ENCODE measurements at regions not wholly inside any gene's neighbourhood (a gene's known extent, or its start where the extent isn't known, plus 50 kb on each side); places are given as distances from the start of the nearest gene placed in this dataset.

DNA sequence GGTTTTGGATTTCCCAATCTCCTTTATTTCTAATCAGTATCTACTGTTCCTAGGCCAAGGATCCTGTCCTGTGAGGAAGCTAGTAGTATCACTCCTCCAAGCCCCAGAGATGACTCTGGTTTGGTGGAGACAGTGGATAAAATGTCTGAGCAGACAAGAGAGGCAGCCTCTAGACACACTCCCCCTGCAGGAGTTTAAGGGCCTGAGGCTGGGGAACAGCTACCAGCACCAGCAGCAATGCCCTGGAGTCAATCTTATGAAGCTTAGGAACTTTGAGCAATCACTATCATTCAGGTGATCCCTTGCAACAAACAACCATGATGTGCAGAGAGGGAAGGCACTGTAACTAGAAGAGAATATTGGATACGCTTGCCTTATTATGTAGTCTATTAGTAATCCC is 384.7 kb upstream of the ID4 start:
- Histone ChIP-seq H3K4me2 (ENCODE audit: low read depth, low read length) (no peak overlapping the region), H3K9me1 (ENCODE audit: insufficient read depth, low read length) (no peaks in the 10 kb centered on the region), H3K4me1 (ENCODE audit: control insufficient read depth, insufficient read depth, low read length) (no peaks in the 10 kb centered on the region), H3K4ac (ENCODE audit: low read depth, low read length) (no peak overlapping the region), H4K20me1 (ENCODE audit: insufficient read depth, low read length) (no peaks in the 10 kb centered on the region), H3K9ac (ENCODE audit: low read depth, low read length) (no peak overlapping the region), H3K9me3 (ENCODE audit: control insufficient read depth, insufficient read depth, low read length) (0 out of 2 replicates have a peak, but pooled peaks cover 2% of the 10 kb centered on the region), H3K27ac (ENCODE audit: insufficient read depth, low read length) (no peak overlapping the region), H3K23ac (ENCODE audit: low read depth, low read length) (no peak overlapping the region), H2AK9ac (replicated peaks; ENCODE audit: low read depth, low read length, poor library complexity) (no peak overlapping the region), H2BK20ac (ENCODE audit: low read depth, low read length) (no peak overlapping the region), H3K18ac (ENCODE audit: low read depth, low read length) (no peak overlapping the region), H3K56ac (ENCODE audit: extremely low read depth, insufficient read depth, low read length) (no peak overlapping the region), H3K27me3 (ENCODE audit: control insufficient read depth, insufficient read depth, low read length) (no peaks in the 10 kb centered on the region), H2BK15ac (ENCODE audit: low read depth, low read length) (no peak overlapping the region), H3K79me1 (ENCODE audit: low read depth in 1 of 2, low read length in 2 of 2) (no peaks in the 10 kb centered on the region), H2AFZ (replicated peaks; ENCODE audit: low read length, poor library complexity) (no peak overlapping the region), H3K36me3 (ENCODE audit: control insufficient read depth, insufficient read depth, low read length) (no peaks in the 10 kb centered on the region), H2BK5ac (ENCODE audit: low read depth, low read length, poor library complexity, severe bottlenecking) (no peak overlapping the region), H4K5ac (ENCODE audit: low read depth, low read length) (no peak overlapping the region), H2BK120ac (ENCODE audit: low read depth, low read length) (no peak overlapping the region), H3K14ac (replicated peaks; ENCODE audit: low read depth, low read length) (no peak overlapping the region), H3K4me3 (ENCODE audit: insufficient read depth, low read depth, low read length) (no peak overlapping the region), H2AK5ac (ENCODE audit: low read depth, low read length) (no peak overlapping the region), H4K8ac (ENCODE audit: low read depth in 2 of 2, low read length in 2 of 2) (no peak overlapping the region), H4K91ac (ENCODE audit: insufficient read depth, low read depth, low read length) (no peak overlapping the region)
- TF ChIP-seq BHLHE40 (IDR thresholded peaks at IDR 0.05; ENCODE audit: low read depth, low read length) = no peak
- TF ChIP-seq RCOR1 (IDR thresholded peaks at IDR 0.05; ENCODE audit: insufficient replicate concordance, low read length) = no peak
- no peak for TF ChIP-seq SMC3 (IDR thresholded peaks at IDR 0.05; ENCODE audit: low read depth, low read length)
- TF ChIP-seq, protein P1, sequence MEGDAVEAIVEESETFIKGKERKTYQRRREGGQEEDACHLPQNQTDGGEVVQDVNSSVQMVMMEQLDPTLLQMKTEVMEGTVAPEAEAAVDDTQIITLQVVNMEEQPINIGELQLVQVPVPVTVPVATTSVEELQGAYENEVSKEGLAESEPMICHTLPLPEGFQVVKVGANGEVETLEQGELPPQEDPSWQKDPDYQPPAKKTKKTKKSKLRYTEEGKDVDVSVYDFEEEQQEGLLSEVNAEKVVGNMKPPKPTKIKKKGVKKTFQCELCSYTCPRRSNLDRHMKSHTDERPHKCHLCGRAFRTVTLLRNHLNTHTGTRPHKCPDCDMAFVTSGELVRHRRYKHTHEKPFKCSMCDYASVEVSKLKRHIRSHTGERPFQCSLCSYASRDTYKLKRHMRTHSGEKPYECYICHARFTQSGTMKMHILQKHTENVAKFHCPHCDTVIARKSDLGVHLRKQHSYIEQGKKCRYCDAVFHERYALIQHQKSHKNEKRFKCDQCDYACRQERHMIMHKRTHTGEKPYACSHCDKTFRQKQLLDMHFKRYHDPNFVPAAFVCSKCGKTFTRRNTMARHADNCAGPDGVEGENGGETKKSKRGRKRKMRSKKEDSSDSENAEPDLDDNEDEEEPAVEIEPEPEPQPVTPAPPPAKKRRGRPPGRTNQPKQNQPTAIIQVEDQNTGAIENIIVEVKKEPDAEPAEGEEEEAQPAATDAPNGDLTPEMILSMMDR (conservative IDR thresholded peaks at IDR 0.05; ENCODE audit: low read depth, low read length) = no peak
- no peak for TF ChIP-seq MAFK (IDR thresholded peaks at IDR 0.05; ENCODE audit: low read depth, low read length)
- no peak for TF ChIP-seq CHD1 (IDR thresholded peaks at IDR 0.05; ENCODE audit: low read depth, low read length)
- no peak for TF ChIP-seq RAD21 (IDR thresholded peaks at IDR 0.05; ENCODE audit: low read length)
- TF ChIP-seq, protein P2, sequence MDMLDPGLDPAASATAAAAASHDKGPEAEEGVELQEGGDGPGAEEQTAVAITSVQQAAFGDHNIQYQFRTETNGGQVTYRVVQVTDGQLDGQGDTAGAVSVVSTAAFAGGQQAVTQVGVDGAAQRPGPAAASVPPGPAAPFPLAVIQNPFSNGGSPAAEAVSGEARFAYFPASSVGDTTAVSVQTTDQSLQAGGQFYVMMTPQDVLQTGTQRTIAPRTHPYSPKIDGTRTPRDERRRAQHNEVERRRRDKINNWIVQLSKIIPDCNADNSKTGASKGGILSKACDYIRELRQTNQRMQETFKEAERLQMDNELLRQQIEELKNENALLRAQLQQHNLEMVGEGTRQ (IDR thresholded peaks at IDR 0.05; ENCODE audit: low read depth, low read length) = no peak
- TF ChIP-seq RFX5 (IDR thresholded peaks at IDR 0.05; ENCODE audit: low read depth, low read length) = no peak
- ChIA-PET CTCF (interaction anchor here (0.6 kb wide), 1 partner anchor 11 kb away, joined by 3 read pairs; no protein-coding TSS in a partner anchor), POLR2A (ENCODE audit: unreplicated experiment) (no interaction called here)
- no peak for ATAC-seq (ENCODE audit: low read depth)
- no TSS peak for BruUV-seq (replicated peaks)
- whole genome bisulfite sequencing, 2 experiments (ENCODE audit: extremely low coverage in 2 of 2, insufficient read length in 1 of 2) = no CpG with 5 or more reads among the region's 1 CpG
- no peak for DNase-seq
- dilution Hi-C loops (cut with HindIII; ENCODE audit: low sequenced_read_pairs, unreplicated experiment) (no loop called here), intact Hi-C loops (cut with micrococcal nuclease) (no loop called here), in situ Hi-C loops (cut with MboI; ENCODE audit: low sequenced_read_pairs) (no loop called here)

All from IMR-90 (cell line).